ENCODE measurements at regions not wholly inside any gene's neighbourhood (a gene's known extent, or its start where the extent isn't known, plus 50 kb on each side); places are given as distances from the start of the nearest gene placed in this dataset.

GRCh38 chr22:47665151-47665550, 902.7 kb downstream of the TBC1D22A start:
- DNase-seq (ENCODE audit: low spot score), result no peak

- no peak for DNase-seq (ENCODE audit: low spot score)
Measured at GRCh38 chr22:47663615-47664605, 901.5 kb downstream of the TBC1D22A start.

DNA sequence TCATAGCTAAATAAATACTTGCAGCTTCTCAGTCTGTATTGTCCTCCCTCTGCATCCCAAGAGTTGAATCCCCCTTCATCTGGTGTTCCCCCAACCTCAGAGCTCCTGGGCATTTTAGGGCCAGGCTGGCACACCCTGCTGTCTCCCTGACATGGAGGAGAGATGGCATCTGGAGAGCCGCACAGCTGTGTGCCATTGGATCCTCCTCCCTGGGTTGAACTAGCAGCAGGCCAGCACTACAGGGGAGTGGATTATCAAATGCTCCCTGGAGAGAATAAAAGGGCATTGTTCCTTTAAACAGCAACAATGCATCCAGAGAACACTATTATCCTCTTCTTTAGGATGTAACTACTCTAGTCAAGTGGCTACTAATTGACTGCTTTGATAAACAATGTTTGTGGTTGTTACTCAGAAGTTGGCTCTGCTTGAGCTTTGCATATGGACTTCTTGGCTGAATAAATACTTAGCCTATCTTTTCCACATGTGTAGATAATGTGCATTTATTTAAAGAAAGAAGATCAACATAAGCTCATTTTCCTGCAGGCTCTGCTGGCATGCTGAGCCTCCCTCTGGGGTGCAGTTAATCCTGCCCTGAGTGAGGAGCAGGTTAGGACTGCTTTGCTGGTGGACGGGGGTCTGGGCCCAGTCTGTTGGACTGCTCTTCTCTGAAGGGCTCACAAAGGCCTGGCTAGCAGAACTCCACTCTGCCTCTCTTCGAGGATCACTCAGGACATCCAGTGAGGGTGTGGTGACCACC, 897.2 kb downstream of the TBC1D22A start:
- DNase-seq (ENCODE audit: low spot score), result no peak

- DNase-seq (ENCODE audit: low spot score), result no peak
Measured at GRCh38 chr22:47658182-47658581, 895.7 kb downstream of the TBC1D22A start.

- DNase-seq (ENCODE audit: low spot score), result no peak
Measured at GRCh38 chr22:47657224-47657623, 894.8 kb downstream of the TBC1D22A start.

GRCh38 chr22:47656806-47657205, 894.4 kb downstream of the TBC1D22A start:
- no peak for DNase-seq (ENCODE audit: low spot score)

- no peak for DNase-seq (ENCODE audit: low spot score)
Measured at GRCh38 chr22:47655930-47656329, 893.5 kb downstream of the TBC1D22A start.

DNA sequence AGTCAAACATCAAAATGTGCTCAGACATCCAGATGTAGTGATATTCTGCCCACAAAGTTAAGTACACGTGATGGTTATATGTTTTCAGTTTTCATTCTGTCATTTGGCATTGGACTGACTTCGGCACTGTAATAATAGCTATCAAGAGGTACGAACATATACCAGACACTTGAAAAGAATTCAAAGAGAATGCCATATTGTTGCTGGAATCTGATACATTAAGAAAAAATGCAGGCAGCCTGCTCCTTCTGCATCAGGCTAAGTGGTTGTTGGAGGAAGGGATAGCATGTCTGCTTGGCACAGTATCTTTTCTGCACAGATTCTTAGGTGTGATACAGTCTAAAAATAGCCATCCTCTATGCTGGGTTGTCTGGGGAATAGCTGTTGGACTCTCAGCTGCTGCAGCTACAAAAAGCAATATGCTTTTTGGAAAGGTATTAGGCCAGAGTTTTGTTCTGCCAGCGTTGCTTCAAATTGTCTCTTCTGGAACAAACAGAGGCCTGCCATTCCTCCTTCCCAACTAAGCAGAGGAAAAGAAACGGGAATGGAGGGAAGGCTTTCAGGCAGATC, 892.6 kb downstream of the TBC1D22A start:
- no peak for DNase-seq (ENCODE audit: low spot score)

GRCh38 chr22:47653921-47654320, 891.5 kb downstream of the TBC1D22A start:
- DNase-seq (ENCODE audit: low spot score), result no peak

GRCh38 chr22:47651216-47651987, 889.0 kb downstream of the TBC1D22A start:
- DNase-seq (ENCODE audit: low spot score), result no peak

GRCh38 chr22:47647720-47648119, 885.3 kb downstream of the TBC1D22A start:
- DNase-seq (ENCODE audit: low spot score), result no peak

GRCh38 chr22:47647181-47647580, 884.7 kb downstream of the TBC1D22A start:
- no peak for DNase-seq (ENCODE audit: low spot score)

DNA sequence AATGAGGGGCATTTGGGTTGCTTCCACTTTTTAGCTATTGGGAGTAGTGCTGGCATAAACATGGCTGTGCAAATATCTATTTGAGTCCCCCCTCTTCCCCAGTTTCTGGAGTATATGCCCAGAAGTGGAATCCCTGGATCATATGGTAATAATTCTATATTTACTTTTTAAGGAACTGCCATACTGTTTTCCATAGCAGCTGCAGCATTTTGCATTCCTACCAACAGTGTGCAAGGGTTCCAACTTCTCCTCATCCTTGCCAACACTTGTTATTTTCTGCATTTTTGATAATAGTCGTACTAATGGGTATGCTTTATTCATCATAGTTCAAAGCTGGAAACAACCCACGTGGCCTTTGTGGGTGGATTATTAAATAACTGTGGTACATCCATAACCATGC, 883.5 kb downstream of the TBC1D22A start:
- no peak for DNase-seq (ENCODE audit: low spot score)

GRCh38 chr22:47645450-47645914, 883.0 kb downstream of the TBC1D22A start:
- no peak for DNase-seq (ENCODE audit: low spot score)

DNA sequence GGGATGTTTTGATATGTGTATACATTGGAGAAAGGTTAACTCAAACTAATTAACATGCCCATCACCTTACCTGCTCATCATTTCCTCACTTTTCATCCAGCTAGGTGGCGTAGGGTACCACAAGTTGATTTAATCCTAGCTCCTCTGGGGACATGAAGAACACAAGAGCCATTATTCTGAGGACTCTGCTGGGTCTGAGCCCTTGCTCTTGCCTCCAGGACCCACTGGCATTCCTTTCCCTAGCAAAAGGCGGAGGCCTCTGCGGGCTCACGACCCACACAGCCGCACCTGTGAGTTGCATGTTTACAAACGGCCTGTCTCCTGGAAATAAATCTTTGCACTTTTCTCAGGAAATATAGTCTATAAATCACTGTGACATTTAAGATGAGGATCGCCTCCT, 871.9 kb downstream of the TBC1D22A start:
- DNase-seq (ENCODE audit: low spot score), result no peak

- DNase-seq (ENCODE audit: low spot score), result no peak
Measured at GRCh38 chr22:47633111-47633510, 870.7 kb downstream of the TBC1D22A start.

- no peak for DNase-seq (ENCODE audit: low spot score)
Measured at GRCh38 chr22:47632701-47633100, 870.3 kb downstream of the TBC1D22A start.

GRCh38 chr22:47631571-47632102, 869.2 kb downstream of the TBC1D22A start:
- DNase-seq (ENCODE audit: low spot score), result peak; percentile 40

- DNase-seq (ENCODE audit: low spot score), result no peak
Measured at GRCh38 chr22:47630741-47631534, 868.5 kb downstream of the TBC1D22A start.

- no peak for DNase-seq (ENCODE audit: low spot score)
Measured at GRCh38 chr22:47629791-47630655, 867.6 kb downstream of the TBC1D22A start.
